GM12872 (cell line): ENCODE measurements at regions not wholly inside any gene's neighbourhood (a gene's known extent, or its start where the extent isn't known, plus 50 kb on each side); places are given as distances from the start of the nearest gene placed in this dataset.

ENCODE experiments used
- CTCF ChIP-seq: IDR thresholded peaks from 3 replicates; pipeline ENCODE4 v1.5.1; 2011; ENCODE audit warnings: low read depth, mild to moderate bottlenecking, low read length, moderate library complexity; ENCODE audit not compliant: insufficient read depth

GRCh38 chr14:29016050-29016900 is 249.7 kb downstream of the FOXG1 start:
- peak; percentile 82 for TF ChIP-seq CTCF

GRCh38 chr14:29028973-29029582 is 262.5 kb downstream of the FOXG1 start:
- no peak for TF ChIP-seq CTCF

- no peak for TF ChIP-seq CTCF
Measured at GRCh38 chr14:29030121-29030520, 263.5 kb downstream of the FOXG1 start.

- no peak for TF ChIP-seq CTCF
Measured at GRCh38 chr14:29030970-29031369, 264.4 kb downstream of the FOXG1 start.

- no peak for TF ChIP-seq CTCF
Measured at GRCh38 chr14:29035134-29035533, 268.5 kb downstream of the FOXG1 start.

DNA sequence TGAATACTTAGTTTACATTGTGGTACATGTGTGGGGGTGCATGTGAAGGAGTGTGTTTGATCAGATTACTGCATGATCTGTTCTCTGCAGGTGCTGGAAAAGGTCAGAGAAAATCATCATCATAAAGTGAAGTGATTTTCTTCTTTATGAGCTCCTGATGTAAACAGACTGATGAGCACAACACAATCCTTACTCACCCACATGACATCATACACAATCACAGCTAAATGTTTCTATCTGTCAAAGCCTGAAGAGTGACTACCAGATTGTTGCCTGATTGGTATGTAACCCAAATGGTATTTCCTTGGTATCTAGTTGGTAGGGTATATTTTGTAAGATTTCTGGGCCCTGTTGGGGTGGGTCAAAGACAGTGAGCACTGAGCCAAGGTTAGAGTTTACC is 270.8 kb downstream of the FOXG1 start:
- TF ChIP-seq CTCF = no peak

GRCh38 chr14:29039171-29039570 is 272.6 kb downstream of the FOXG1 start:
- TF ChIP-seq CTCF = no peak
